Muscle of leg (tissue), 3 donors: ENCODE measurements at regions not wholly inside any gene's neighbourhood (a gene's known extent, or its start where the extent isn't known, plus 50 kb on each side); places are given as distances from the start of the nearest gene placed in this dataset.

ENCODE experiments used
- DNase-seq: peaks from one replicate; pipeline ENCODE4 v3.0.0; 2013
- H3K27ac ChIP-seq: one replicate; pipeline ENCODE4 v1.5.1; 2013; ENCODE audit warnings: mild to moderate bottlenecking, low read length, control low read depth
- H3K27me3 ChIP-seq: one replicate; pipeline ENCODE4 v1.6.1; 2013; ENCODE audit warnings: low read length; ENCODE audit not compliant: control insufficient read depth, insufficient read depth
- H3K36me3 ChIP-seq: one replicate; pipeline ENCODE4 v1.6.1; 2013; ENCODE audit warnings: low read length; ENCODE audit not compliant: control insufficient read depth, insufficient read depth
- H3K4me1 ChIP-seq: one replicate; pipeline ENCODE4 v1.6.1; 2013; ENCODE audit warnings: low read length; ENCODE audit not compliant: control insufficient read depth, insufficient read depth
- H3K4me3 ChIP-seq: one replicate; pipeline ENCODE4 v1.5.1; 2013; ENCODE audit warnings: low read length, control low read depth
- H3K9me3 ChIP-seq: replicated peaks from 2 replicates; pipeline ENCODE4 v1.6.1; 2013; ENCODE audit warnings: low read depth, low read length; ENCODE audit not compliant: control insufficient read depth
- WGBS: methylation state at CpG from one replicate; pipeline ENCODE4 v1.1.5; 2013; ENCODE audit warnings: missing lambda C conversion rate; ENCODE audit not compliant: insufficient coverage; 5-methylcytosine and 5-hydroxymethylcytosine counted together

- Histone ChIP-seq H3K27ac (no peak overlapping the region), H3K4me3 (no peak overlapping the region), H3K27me3 (no peaks in the 10 kb centered on the region), H3K36me3 (no peaks in the 10 kb centered on the region), H3K9me3 (no peaks in the 10 kb centered on the region), H3K4me1 (no peaks in the 10 kb centered on the region)
- WGBS, result no CpG with 5 or more reads among the region's 7 CpGs
- DNase-seq, result peak; percentile 14
These were observed 229.7 kb upstream of the PFKP start for GRCh38 chr10:2837674-2838073.

GRCh38 chr10:2836921-2837662, 230.3 kb upstream of the PFKP start:
- Histone ChIP-seq H3K4me3 (no peak overlapping the region), H3K9me3 (no peaks in the 10 kb centered on the region), H3K27me3 (no peaks in the 10 kb centered on the region), H3K27ac (no peak overlapping the region), H3K4me1 (no peaks in the 10 kb centered on the region), H3K36me3 (no peaks in the 10 kb centered on the region)
- peak; percentile 10 for DNase-seq
- 92% methylated on average over 15 of the region's 22 CpGs for WGBS

GRCh38 chr10:2834214-2834613, 233.1 kb upstream of the PFKP start:
- H3K27ac ChIP-seq, result no peak overlapping the region
- H3K4me1 ChIP-seq, result no peaks in the 10 kb centered on the region
- H3K27me3 ChIP-seq, result no peaks in the 10 kb centered on the region
- no peaks in the 10 kb centered on the region for H3K36me3 ChIP-seq
- no peak overlapping the region for H3K4me3 ChIP-seq
- no peaks in the 10 kb centered on the region for H3K9me3 ChIP-seq
- WGBS, result no CpG with 5 or more reads among the region's 2 CpGs
- DNase-seq, result peak; percentile 69

- H3K27ac ChIP-seq, result no peak overlapping the region
- H3K4me3 ChIP-seq, result no peak overlapping the region
- no peak for DNase-seq
- no peaks in the 10 kb centered on the region for H3K27me3 ChIP-seq
- 50% methylated on average over 6 of the region's 7 CpGs for WGBS
- no peaks in the 10 kb centered on the region for H3K36me3 ChIP-seq
- peaks cover 6% of the 10 kb centered on the region for H3K9me3 ChIP-seq
- no peaks in the 10 kb centered on the region for H3K4me1 ChIP-seq
These were observed 235.8 kb upstream of the PFKP start for GRCh38 chr10:2831509-2831908.

- 89% methylated on average over 12 of the region's 14 CpGs for WGBS
- Histone ChIP-seq H3K4me3 (no peak overlapping the region), H3K4me1 (no peaks in the 10 kb centered on the region), H3K27ac (no peak overlapping the region), H3K27me3 (no peaks in the 10 kb centered on the region), H3K9me3 (peaks cover 6% of the 10 kb centered on the region), H3K36me3 (no peaks in the 10 kb centered on the region)
- no peak for DNase-seq
These were observed 238.6 kb upstream of the PFKP start for GRCh38 chr10:2828741-2829140.

- peaks cover 6% of the 10 kb centered on the region for H3K9me3 ChIP-seq
- WGBS, result no CpG with 5 or more reads among the region's 2 CpGs
- H3K27me3 ChIP-seq, result no peaks in the 10 kb centered on the region
- H3K4me1 ChIP-seq, result no peaks in the 10 kb centered on the region
- no peaks in the 10 kb centered on the region for H3K36me3 ChIP-seq
- no peak for DNase-seq
- no peak overlapping the region for H3K4me3 ChIP-seq
- no peak overlapping the region for H3K27ac ChIP-seq
These were observed 240.7 kb upstream of the PFKP start for GRCh38 chr10:2826675-2827074.

GRCh38 chr10:2825841-2826240, 241.5 kb upstream of the PFKP start:
- no peak overlapping the region for H3K4me3 ChIP-seq
- H3K27me3 ChIP-seq, result no peaks in the 10 kb centered on the region
- no peak for DNase-seq
- H3K9me3 ChIP-seq, result peaks cover 6% of the 10 kb centered on the region
- H3K4me1 ChIP-seq, result no peaks in the 10 kb centered on the region
- H3K27ac ChIP-seq, result no peak overlapping the region
- H3K36me3 ChIP-seq, result no peaks in the 10 kb centered on the region
- no CpG with 5 or more reads among the region's 4 CpGs for WGBS

GRCh38 chr10:2817940-2818636, 249.3 kb upstream of the PFKP start:
- WGBS, result 76% methylated on average over 11 of the region's 20 CpGs
- Histone ChIP-seq H3K4me3 (no peak overlapping the region), H3K36me3 (no peaks in the 10 kb centered on the region), H3K27me3 (no peaks in the 10 kb centered on the region), H3K9me3 (no peaks in the 10 kb centered on the region), H3K27ac (no peak overlapping the region), H3K4me1 (no peaks in the 10 kb centered on the region)
- DNase-seq, result no peak

GRCh38 chr10:2813693-2814092, 253.7 kb upstream of the PFKP start:
- no peaks in the 10 kb centered on the region for H3K9me3 ChIP-seq
- no peaks in the 10 kb centered on the region for H3K4me1 ChIP-seq
- no peak overlapping the region for H3K4me3 ChIP-seq
- H3K27me3 ChIP-seq, result no peaks in the 10 kb centered on the region
- no peaks in the 10 kb centered on the region for H3K36me3 ChIP-seq
- WGBS, result 78% methylated on average over 4 of the region's 7 CpGs
- DNase-seq, result no peak
- H3K27ac ChIP-seq, result no peak overlapping the region

GRCh38 chr10:2813286-2813685, 254.1 kb upstream of the PFKP start:
- no peaks in the 10 kb centered on the region for H3K4me1 ChIP-seq
- H3K27ac ChIP-seq, result no peak overlapping the region
- no peaks in the 10 kb centered on the region for H3K9me3 ChIP-seq
- 57% methylated on average over 7 of the region's 8 CpGs for WGBS
- no peaks in the 10 kb centered on the region for H3K36me3 ChIP-seq
- DNase-seq, result no peak
- H3K27me3 ChIP-seq, result no peaks in the 10 kb centered on the region
- H3K4me3 ChIP-seq, result no peak overlapping the region
